Activated CD8-positive, alpha-beta T cell treated with anti-CD3 and anti-CD28 coated beads, Interleukin-2, amount 10 ng/mL, durations not matched to agents 7 days and 5 days (primary cell): ENCODE measurements at regions not wholly inside any gene's neighbourhood (a gene's known extent, or its start where the extent isn't known, plus 50 kb on each side); places are given as distances from the start of the nearest gene placed in this dataset.
"Not testable (repeated sequence)": the region's sequence is repeated elsewhere in the genome, so short reads cannot be mapped to it uniquely, and the experiment has no call there.

ENCODE experiments used
- ATAC-seq: fragments of 150-1000 bp; cut with Tn5 transposase; one replicate; pipeline ENCODE4 v1.10.0; 2021; ENCODE audit warnings: moderate library complexity
- CTCF ChIA-PET: fragments of 350-600 bp; sonication (Branson Sonifier 250); formaldehyde crosslinking; loops from one replicate; lab custom pipeline; 2021; ENCODE audit warnings: antibody characterized with exemption; lab: Charles Lee
- POLR2A ChIA-PET: fragments of 350-600 bp; sonication (Branson Sonifier 250); formaldehyde crosslinking; loops from one replicate; lab custom pipeline; 2021; ENCODE audit warnings: antibody characterized with exemption; lab: Charles Lee
- DNase-seq: peaks from one replicate; pipeline ENCODE4 v3.0.0-alpha.2; 2020
- H3K27ac Mint-ChIP-seq: one replicate; pipeline ENCODE4 v1.8.0; 2021; ENCODE audit warnings: mild to moderate bottlenecking, mixed read lengths
- H3K27me3 Mint-ChIP-seq: one replicate; pipeline ENCODE4 v1.8.0; 2021; ENCODE audit warnings: low read depth, mixed read lengths
- H3K36me3 Mint-ChIP-seq: one replicate; pipeline ENCODE4 v1.8.0; 2021; ENCODE audit warnings: low read depth, mixed read lengths
- H3K4me1 Mint-ChIP-seq: one replicate; pipeline ENCODE4 v1.8.0; 2021; ENCODE audit warnings: low read depth, mixed read lengths
- H3K4me3 Mint-ChIP-seq: one replicate; pipeline ENCODE4 v1.8.0; 2021; ENCODE audit warnings: mild to moderate bottlenecking, mixed read lengths
- H3K9me3 Mint-ChIP-seq: one replicate; pipeline ENCODE4 v1.8.0; 2022; ENCODE audit warnings: mixed read lengths; ENCODE audit not compliant: insufficient read depth

DNA sequence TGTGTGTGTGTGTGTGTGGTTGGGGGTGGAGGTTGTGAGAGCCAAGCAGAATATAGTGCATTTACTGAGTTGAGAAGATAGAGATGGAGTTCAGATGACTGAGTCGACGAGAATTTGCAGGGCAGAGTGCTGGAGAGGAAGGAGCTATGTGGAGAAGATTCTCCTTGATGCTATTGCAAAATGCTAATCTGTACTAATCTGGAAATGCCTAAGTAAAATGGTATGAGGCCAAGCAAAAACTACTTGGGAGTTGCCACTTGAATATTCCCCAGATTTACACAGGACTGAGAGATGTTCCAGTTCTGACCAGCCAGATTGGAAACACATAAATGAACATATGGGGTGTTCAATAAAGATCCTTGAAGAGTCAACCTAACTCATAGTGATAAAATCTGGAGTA lies 316.4 kb downstream of the NSUN3 start:
- Mint-ChIP-seq H3K27me3 (no peaks in the 10 kb centered on the region), H3K9me3 (no peaks in the 10 kb centered on the region), H3K4me3 (no peak overlapping the region), H3K27ac (no peak overlapping the region), H3K36me3 (no peaks in the 10 kb centered on the region), H3K4me1 (no peaks in the 10 kb centered on the region)
- ChIA-PET POLR2A (interaction anchor here (0.7 kb wide), 1 partner anchor 85 kb away, joined by 4 read pairs; no protein-coding TSS in a partner anchor), CTCF (no interaction called here)
- DNase-seq (no peak), ATAC-seq (no peak)

DNA sequence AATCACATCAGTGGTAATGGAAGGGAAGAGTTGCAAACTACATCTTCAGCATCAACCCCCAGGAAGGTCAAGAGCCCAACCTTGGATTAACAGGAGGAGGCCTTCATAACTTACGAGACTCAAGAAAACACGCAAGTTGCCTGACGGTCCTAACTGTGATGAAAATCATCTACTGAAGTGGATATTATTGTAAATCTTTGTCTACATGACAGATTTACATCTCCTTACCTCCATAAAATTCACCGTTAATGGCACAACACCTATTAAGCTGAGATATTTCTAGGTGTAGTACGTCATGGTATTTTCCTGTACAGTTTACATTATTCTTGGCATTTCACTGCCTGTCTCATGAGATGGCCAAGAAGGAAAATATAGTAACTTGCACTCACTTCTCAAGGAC lies 332.0 kb downstream of the NSUN3 start:
- no peaks in the 10 kb centered on the region for H3K4me1 Mint-ChIP-seq
- no peaks in the 10 kb centered on the region for H3K36me3 Mint-ChIP-seq
- ChIA-PET POLR2A (no interaction called here), CTCF (no interaction called here)
- H3K27ac Mint-ChIP-seq: no peak overlapping the region
- H3K27me3 Mint-ChIP-seq: no peaks in the 10 kb centered on the region
- no peaks in the 10 kb centered on the region for H3K9me3 Mint-ChIP-seq
- ATAC-seq (no peak), DNase-seq (no peak)
- no peak overlapping the region for H3K4me3 Mint-ChIP-seq

DNA sequence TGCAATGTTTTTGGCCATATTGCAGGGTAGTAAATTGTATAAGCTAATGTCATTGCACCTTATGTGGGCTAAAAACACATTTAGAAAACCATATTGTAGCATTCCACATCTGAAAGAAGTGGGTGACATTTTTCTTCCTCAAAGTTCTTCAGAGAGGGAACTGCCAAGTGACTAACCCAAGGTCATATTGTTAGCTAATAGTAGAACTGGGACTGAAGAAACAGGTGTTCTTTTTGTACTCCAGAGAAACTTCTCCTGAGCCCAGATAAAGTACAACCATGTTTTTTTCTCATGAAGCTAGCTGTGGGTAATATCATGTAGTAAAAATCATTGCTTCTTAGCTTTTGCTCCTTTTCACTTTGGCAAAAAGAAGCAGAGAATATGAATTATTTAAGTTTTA lies 333.0 kb downstream of the NSUN3 start:
- no peaks in the 10 kb centered on the region for H3K27me3 Mint-ChIP-seq
- H3K27ac Mint-ChIP-seq: no peak overlapping the region
- H3K9me3 Mint-ChIP-seq: no peaks in the 10 kb centered on the region
- ATAC-seq: no peak
- CTCF ChIA-PET: no interaction called here
- POLR2A ChIA-PET: no interaction called here
- H3K4me1 Mint-ChIP-seq: no peaks in the 10 kb centered on the region
- no peaks in the 10 kb centered on the region for H3K36me3 Mint-ChIP-seq
- no peak for DNase-seq
- H3K4me3 Mint-ChIP-seq: no peak overlapping the region

DNA sequence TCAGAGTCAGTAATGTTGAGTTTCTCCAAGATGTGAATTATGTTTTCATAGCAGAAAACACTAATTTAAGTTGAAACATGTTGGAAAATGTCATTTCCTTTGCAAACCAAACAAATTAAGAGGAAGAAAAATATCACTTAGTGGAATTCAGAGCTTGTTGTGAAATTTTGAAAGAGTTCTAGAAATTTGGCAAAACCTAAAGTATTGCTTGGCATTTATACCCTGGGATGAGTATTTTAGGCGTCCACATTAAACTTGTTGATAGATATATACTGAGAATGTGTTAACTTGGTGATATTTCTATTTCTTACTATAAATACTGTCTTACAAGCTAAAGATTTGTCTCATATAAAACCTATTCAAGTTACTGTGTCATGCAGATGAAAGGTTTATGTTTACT lies 335.2 kb downstream of the NSUN3 start:
- POLR2A ChIA-PET: no interaction called here
- CTCF ChIA-PET: no interaction called here
- H3K4me3 Mint-ChIP-seq: no peak overlapping the region
- no peaks in the 10 kb centered on the region for H3K36me3 Mint-ChIP-seq
- no peaks in the 10 kb centered on the region for H3K4me1 Mint-ChIP-seq
- ATAC-seq (no peak), DNase-seq (no peak)
- no peak overlapping the region for H3K27ac Mint-ChIP-seq
- H3K27me3 Mint-ChIP-seq: no peaks in the 10 kb centered on the region
- no peaks in the 10 kb centered on the region for H3K9me3 Mint-ChIP-seq

DNA sequence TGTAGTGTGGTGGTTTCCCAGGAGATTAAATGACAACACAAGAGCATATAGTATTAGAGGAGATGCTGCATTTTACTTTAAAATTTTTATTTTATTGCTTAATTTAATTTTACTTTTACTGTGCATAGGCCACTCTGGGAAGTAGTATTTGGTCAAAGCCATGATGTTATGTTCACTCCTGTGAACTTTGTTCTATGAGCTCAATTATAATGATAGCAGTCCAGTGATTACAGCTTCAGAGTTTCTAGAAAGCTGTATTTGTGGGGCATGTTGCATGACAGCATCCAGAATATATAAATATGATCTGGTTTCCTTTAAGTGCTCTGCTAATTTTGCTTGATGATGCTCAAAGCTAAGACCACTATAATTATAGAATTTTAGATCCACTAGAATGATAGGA lies 338.6 kb downstream of the NSUN3 start:
- Mint-ChIP-seq H3K27me3 (no peaks in the 10 kb centered on the region), H3K4me3 (no peak overlapping the region), H3K36me3 (no peaks in the 10 kb centered on the region), H3K27ac (no peak overlapping the region), H3K9me3 (no peaks in the 10 kb centered on the region), H3K4me1 (no peaks in the 10 kb centered on the region)
- ChIA-PET CTCF (no interaction called here), POLR2A (no interaction called here)
- ATAC-seq (no peak), DNase-seq (no peak)

DNA sequence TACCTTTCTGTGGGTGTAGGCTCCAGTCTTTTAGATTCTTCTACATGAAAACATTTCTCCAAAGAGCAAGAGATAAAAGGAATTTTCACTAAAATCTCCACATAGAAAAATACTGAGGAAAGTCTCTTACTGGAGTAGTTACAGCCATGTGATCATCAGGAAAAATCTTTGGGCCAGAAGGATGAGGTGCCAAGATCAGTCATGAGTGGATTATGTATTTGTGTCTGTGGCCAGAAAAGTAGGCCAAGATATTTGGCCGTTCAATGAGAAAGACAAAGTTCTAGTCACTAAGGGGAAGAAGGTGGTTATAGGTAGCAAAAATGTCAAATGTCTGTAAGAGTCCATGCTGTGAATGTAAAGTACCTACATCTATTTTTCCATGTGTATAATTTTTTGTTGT lies 339.3 kb downstream of the NSUN3 start:
- no peak overlapping the region for H3K27ac Mint-ChIP-seq
- CTCF ChIA-PET: no interaction called here
- ATAC-seq: no peak

DNA sequence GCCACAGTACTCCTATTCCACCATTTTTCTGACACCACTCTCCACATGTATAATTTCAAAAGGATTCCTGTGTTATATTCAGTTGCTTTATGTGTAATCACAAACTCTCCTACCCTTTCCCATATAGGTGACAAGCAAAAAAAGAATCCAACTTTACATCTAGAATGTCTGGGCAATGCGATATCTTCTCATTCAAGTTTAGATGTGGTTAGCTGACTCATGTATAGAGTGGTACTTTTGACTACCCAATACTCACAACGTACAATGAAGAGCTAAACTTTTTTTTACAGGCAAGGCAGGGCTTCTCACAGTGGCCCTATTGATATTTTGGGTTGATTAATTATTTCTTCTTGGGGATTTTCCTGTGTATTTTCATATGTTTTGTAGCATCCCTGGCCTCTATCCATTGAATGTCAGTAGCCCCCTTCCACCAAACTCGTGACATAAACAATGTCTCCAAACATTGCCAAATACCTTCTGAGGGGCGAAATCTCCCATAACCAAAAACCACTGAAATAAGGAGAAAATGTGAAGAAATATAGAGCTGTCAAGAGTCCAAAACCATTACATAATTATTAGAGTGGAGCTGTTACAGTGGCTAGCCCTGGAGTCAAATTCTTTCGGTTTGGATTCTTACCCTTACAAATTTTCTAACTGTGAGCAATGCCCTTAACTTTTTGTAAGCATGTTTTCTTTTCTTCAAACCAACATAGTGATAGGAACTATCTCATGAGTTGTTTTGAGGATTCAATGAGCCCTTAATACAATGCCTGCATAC lies 342.6 kb downstream of the NSUN3 start:
- H3K27ac Mint-ChIP-seq: no peak overlapping the region
- no peak for ATAC-seq

More for the DNA sequence above, 339.3 kb downstream of the NSUN3 start:
- H3K36me3 Mint-ChIP-seq: no peaks in the 10 kb centered on the region
- no peaks in the 10 kb centered on the region for H3K27me3 Mint-ChIP-seq
- H3K4me1 Mint-ChIP-seq: no peaks in the 10 kb centered on the region
- no peak for DNase-seq
- H3K4me3 Mint-ChIP-seq: no peak overlapping the region
- POLR2A ChIA-PET: no interaction called here
- H3K9me3 Mint-ChIP-seq: no peaks in the 10 kb centered on the region

DNA sequence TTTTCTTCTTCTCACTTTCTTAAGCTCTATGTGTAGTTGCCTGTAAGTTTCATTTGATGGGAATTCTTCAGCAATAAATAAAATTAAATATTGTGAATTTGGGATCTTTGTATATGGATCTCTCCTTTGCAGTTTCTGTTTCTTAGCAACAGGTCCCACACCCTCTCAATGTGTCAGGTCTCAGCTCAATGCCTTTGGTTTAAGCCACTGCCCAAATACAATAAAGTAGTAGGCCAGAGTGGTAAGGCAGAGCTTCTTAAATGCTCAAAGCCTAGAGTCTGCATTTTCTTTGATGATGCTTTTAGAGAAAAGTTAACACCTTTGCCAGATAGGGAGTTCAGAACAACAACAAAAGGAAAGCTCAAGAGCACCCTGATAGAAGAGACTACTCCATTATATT lies 343.7 kb downstream of the NSUN3 start:
- no peak overlapping the region for H3K27ac Mint-ChIP-seq
- H3K4me1 Mint-ChIP-seq: no peaks in the 10 kb centered on the region
- no peaks in the 10 kb centered on the region for H3K36me3 Mint-ChIP-seq
- POLR2A ChIA-PET: no interaction called here
- H3K9me3 Mint-ChIP-seq: no peaks in the 10 kb centered on the region
- no peaks in the 10 kb centered on the region for H3K27me3 Mint-ChIP-seq
- ATAC-seq: no peak
- DNase-seq: no peak
- CTCF ChIA-PET: no interaction called here
- H3K4me3 Mint-ChIP-seq: no peak overlapping the region

More for the DNA sequence above, 342.6 kb downstream of the NSUN3 start:
- ChIA-PET CTCF (no interaction called here), POLR2A (no interaction called here)
- no peaks in the 10 kb centered on the region for H3K9me3 Mint-ChIP-seq
- H3K4me1 Mint-ChIP-seq: no peaks in the 10 kb centered on the region
- H3K4me3 Mint-ChIP-seq: no peak overlapping the region
- no peaks in the 10 kb centered on the region for H3K36me3 Mint-ChIP-seq
- DNase-seq: no peak
- no peaks in the 10 kb centered on the region for H3K27me3 Mint-ChIP-seq

DNA sequence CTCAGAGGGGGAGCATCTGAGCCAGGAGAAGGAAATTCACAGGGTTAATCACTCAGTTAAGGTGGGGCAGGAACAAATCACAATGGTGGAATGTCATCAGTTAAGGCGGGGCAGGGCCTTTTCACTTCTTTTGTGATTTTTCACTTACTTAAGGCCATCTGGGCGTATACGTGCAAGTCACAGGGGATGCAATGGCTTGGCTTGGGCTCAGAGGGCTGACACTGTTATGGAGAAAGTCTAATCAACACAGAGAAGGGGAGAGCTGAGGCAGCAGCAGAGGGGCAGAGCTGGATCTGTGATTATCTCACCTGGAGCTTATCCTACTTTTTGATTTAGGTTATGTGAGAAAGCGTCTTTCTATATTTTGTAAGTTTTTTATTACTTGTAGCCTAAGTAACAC lies 350.1 kb downstream of the NSUN3 start:
- H3K27ac Mint-ChIP-seq, CTCF ChIA-PET, H3K36me3 Mint-ChIP-seq, DNase-seq, ATAC-seq, POLR2A ChIA-PET, H3K4me3 Mint-ChIP-seq, H3K9me3 Mint-ChIP-seq, H3K27me3 Mint-ChIP-seq, H3K4me1 Mint-ChIP-seq: not testable (repeated sequence)

DNA sequence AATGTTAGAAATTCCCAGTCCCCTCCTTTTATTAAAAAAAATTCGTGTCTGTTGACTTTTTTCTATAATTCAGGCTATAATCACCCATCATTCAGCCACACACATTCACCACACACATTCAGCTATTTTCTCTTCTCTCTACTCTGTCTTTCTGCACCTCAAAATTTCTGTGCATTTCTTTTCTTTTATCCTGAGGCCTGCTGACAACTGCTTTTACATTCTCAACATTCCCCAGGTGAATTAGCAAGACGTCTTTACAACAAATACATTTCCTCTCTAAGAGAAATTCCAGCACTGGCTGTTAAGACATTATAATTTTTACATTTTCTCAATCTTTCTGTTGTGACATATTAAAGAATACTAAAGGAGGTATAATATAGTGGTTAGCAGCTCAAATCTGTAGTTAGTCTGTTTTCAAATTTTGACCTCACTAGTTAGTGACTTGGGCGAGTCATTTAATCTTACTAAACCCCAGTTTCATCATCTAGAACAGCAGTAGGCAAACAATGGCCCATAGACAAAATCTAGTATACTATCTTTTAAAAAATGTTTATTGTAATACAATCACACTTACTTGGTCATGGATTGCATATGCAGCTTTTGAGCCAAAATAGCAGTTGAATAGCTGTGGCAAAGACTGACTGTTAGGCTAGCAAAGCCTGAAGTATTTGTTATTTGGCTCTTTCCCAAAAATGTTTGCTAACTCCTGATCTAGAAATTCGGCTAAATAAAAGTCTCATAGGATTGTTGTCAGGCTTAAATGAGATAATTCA lies 350.7 kb downstream of the NSUN3 start:
- DNase-seq: no peak
- no peak overlapping the region for H3K4me3 Mint-ChIP-seq
- H3K27ac Mint-ChIP-seq: no peak overlapping the region
- no peaks in the 10 kb centered on the region for H3K36me3 Mint-ChIP-seq
- ChIA-PET POLR2A (no interaction called here), CTCF (no interaction called here)
- no peaks in the 10 kb centered on the region for H3K9me3 Mint-ChIP-seq
- H3K27me3 Mint-ChIP-seq: no peaks in the 10 kb centered on the region
- H3K4me1 Mint-ChIP-seq: no peaks in the 10 kb centered on the region
- no peak for ATAC-seq

DNA sequence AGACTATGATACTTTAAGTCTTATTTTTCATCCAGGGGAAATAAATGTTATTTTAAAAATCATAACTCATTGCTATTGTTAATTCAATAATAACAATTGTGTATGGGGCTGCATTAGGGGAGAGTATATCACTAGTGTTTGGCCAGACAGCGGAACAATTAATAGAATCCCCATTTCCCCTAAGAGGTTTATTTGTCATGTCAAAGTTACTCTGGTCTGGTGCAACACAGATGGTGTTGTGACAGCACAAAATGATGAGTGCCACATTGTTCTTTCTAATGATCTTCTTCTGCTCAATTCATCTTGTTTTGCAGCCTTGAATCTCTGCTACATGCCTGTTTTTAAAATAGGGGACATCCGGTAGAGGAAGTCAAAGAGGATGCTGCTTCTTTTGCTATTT lies 351.6 kb downstream of the NSUN3 start:
- CTCF ChIA-PET: no interaction called here
- POLR2A ChIA-PET: no interaction called here
- H3K9me3 Mint-ChIP-seq: no peaks in the 10 kb centered on the region
- no peaks in the 10 kb centered on the region for H3K36me3 Mint-ChIP-seq
- DNase-seq (no peak), ATAC-seq (no peak)
- H3K27ac Mint-ChIP-seq: no peak overlapping the region
- no peak overlapping the region for H3K4me3 Mint-ChIP-seq
- no peaks in the 10 kb centered on the region for H3K4me1 Mint-ChIP-seq
- H3K27me3 Mint-ChIP-seq: no peaks in the 10 kb centered on the region

DNA sequence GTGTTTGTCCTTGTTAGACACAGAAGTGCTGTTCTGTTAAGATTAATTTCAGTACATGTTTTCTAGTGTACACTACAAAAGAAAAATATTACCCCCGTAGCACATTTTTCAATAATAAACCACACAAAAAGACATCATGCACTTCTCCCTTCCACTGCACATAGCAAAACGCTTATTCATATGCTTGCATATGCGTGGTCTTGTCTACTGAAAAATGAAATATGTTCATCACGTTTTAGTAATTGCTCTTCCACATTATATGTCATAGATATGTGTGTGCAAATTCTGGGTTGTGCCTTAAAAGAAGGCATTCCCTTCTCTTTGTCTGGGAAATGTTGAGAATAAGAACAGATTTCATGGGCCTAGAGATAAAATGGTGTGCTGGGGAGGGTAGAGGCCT lies 353.9 kb downstream of the NSUN3 start:
- CTCF ChIA-PET: no interaction called here
- H3K27me3 Mint-ChIP-seq: no peaks in the 10 kb centered on the region
- H3K4me1 Mint-ChIP-seq: no peaks in the 10 kb centered on the region
- no peak overlapping the region for H3K27ac Mint-ChIP-seq
- ATAC-seq: no peak
- H3K4me3 Mint-ChIP-seq: no peak overlapping the region
- POLR2A ChIA-PET: no interaction called here
- H3K9me3 Mint-ChIP-seq: no peaks in the 10 kb centered on the region
- no peaks in the 10 kb centered on the region for H3K36me3 Mint-ChIP-seq
- no peak for DNase-seq
